ENCODE measurements at regions not wholly inside any gene's neighbourhood (a gene's known extent, or its start where the extent isn't known, plus 50 kb on each side); places are given as distances from the start of the nearest gene placed in this dataset.

DNA sequence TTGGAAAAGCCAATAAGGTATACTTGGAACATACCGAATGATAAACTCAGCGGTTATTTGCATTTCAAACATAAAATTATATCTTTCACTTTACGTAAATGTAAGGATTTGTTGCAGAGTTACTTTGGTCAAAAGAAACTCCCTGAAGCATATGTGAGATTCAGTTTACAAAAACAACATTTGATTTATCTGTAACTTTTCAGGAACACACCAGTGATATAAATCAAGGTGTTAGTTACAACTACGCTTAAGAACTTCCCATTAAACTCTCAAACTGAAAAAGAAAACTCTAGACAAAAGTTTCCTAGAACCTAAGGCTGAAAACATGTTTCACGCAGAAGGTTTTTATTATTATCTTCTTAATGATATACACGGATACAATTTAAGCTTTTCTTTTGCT, 110.6 kb upstream of the MEIS1 start:
- no peak overlapping the region for H3K4me3 ChIP-seq (ENCODE audit: insufficient read depth, low read length)
- H4K20me1 ChIP-seq (ENCODE audit: insufficient read depth, low read length): no peaks in the 10 kb centered on the region
- no peaks in the 10 kb centered on the region for H3K4me1 ChIP-seq (ENCODE audit: insufficient read depth, low read length)
- no peaks in the 10 kb centered on the region for H3K36me3 ChIP-seq (ENCODE audit: insufficient read depth, low read length)
- no peak overlapping the region for H3K4me2 ChIP-seq (ENCODE audit: insufficient read depth, low read length)
- no peaks in the 10 kb centered on the region for H3K9me3 ChIP-seq (ENCODE audit: low read depth, low read length)
- no peak overlapping the region for H3K27ac ChIP-seq (ENCODE audit: low read depth, low read length)
- no peaks in the 10 kb centered on the region for H3K27me3 ChIP-seq (ENCODE audit: insufficient read depth, low read length)
- TF ChIP-seq, protein P1, sequence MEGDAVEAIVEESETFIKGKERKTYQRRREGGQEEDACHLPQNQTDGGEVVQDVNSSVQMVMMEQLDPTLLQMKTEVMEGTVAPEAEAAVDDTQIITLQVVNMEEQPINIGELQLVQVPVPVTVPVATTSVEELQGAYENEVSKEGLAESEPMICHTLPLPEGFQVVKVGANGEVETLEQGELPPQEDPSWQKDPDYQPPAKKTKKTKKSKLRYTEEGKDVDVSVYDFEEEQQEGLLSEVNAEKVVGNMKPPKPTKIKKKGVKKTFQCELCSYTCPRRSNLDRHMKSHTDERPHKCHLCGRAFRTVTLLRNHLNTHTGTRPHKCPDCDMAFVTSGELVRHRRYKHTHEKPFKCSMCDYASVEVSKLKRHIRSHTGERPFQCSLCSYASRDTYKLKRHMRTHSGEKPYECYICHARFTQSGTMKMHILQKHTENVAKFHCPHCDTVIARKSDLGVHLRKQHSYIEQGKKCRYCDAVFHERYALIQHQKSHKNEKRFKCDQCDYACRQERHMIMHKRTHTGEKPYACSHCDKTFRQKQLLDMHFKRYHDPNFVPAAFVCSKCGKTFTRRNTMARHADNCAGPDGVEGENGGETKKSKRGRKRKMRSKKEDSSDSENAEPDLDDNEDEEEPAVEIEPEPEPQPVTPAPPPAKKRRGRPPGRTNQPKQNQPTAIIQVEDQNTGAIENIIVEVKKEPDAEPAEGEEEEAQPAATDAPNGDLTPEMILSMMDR (IDR thresholded peaks at IDR 0.05; ENCODE audit: extremely low read depth, low read depth, low read length): no peak
- H2AFZ ChIP-seq (ENCODE audit: low read length): no peak overlapping the region
- DNase-seq (ENCODE audit: insufficient read length, low spot score, missing footprints): no peak
- H3K79me2 ChIP-seq (ENCODE audit: insufficient read depth, low read length): no peaks in the 10 kb centered on the region

- no peaks in the 10 kb centered on the region for H3K9me3 ChIP-seq (ENCODE audit: low read depth, low read length)
- no peaks in the 10 kb centered on the region for H3K36me3 ChIP-seq (ENCODE audit: insufficient read depth, low read length)
- no peak overlapping the region for H3K4me2 ChIP-seq (ENCODE audit: insufficient read depth, low read length)
- TF ChIP-seq, protein P1 (IDR thresholded peaks at IDR 0.05; ENCODE audit: extremely low read depth, low read depth, low read length): no peak
- no peaks in the 10 kb centered on the region for H3K4me1 ChIP-seq (ENCODE audit: insufficient read depth, low read length)
- no peak for DNase-seq (ENCODE audit: insufficient read length, low spot score, missing footprints)
- no peaks in the 10 kb centered on the region for H3K27me3 ChIP-seq (ENCODE audit: insufficient read depth, low read length)
- no peak overlapping the region for H3K4me3 ChIP-seq (ENCODE audit: insufficient read depth, low read length)
- H3K27ac ChIP-seq (ENCODE audit: low read depth, low read length): no peak overlapping the region
- no peak overlapping the region for H2AFZ ChIP-seq (ENCODE audit: low read length)
- no peaks in the 10 kb centered on the region for H4K20me1 ChIP-seq (ENCODE audit: insufficient read depth, low read length)
- no peaks in the 10 kb centered on the region for H3K79me2 ChIP-seq (ENCODE audit: insufficient read depth, low read length)
Measured at GRCh38 chr2:66323406-66323805, 111.5 kb upstream of the MEIS1 start.

GRCh38 chr2:66322506-66323260, 112.2 kb upstream of the MEIS1 start:
- H3K4me2 ChIP-seq (ENCODE audit: insufficient read depth, low read length): no peak overlapping the region
- no peak overlapping the region for H3K27ac ChIP-seq (ENCODE audit: low read depth, low read length)
- H3K27me3 ChIP-seq (ENCODE audit: insufficient read depth, low read length): no peaks in the 10 kb centered on the region
- TF ChIP-seq, protein P1 (IDR thresholded peaks at IDR 0.05; ENCODE audit: extremely low read depth, low read depth, low read length): no peak
- H3K79me2 ChIP-seq (ENCODE audit: insufficient read depth, low read length): no peaks in the 10 kb centered on the region
- no peak for DNase-seq (ENCODE audit: insufficient read length, low spot score, missing footprints)
- H3K4me1 ChIP-seq (ENCODE audit: insufficient read depth, low read length): no peaks in the 10 kb centered on the region
- no peaks in the 10 kb centered on the region for H4K20me1 ChIP-seq (ENCODE audit: insufficient read depth, low read length)
- H2AFZ ChIP-seq (ENCODE audit: low read length): no peak overlapping the region
- H3K9me3 ChIP-seq (ENCODE audit: low read depth, low read length): no peaks in the 10 kb centered on the region
- no peak overlapping the region for H3K4me3 ChIP-seq (ENCODE audit: insufficient read depth, low read length)
- no peaks in the 10 kb centered on the region for H3K36me3 ChIP-seq (ENCODE audit: insufficient read depth, low read length)

GRCh38 chr2:66318009-66318561, 116.8 kb upstream of the MEIS1 start:
- no peak overlapping the region for H2AFZ ChIP-seq (ENCODE audit: low read length)
- no peak overlapping the region for H3K4me2 ChIP-seq (ENCODE audit: insufficient read depth, low read length)
- no peaks in the 10 kb centered on the region for H3K4me1 ChIP-seq (ENCODE audit: insufficient read depth, low read length)
- H3K9me3 ChIP-seq (ENCODE audit: low read depth, low read length): no peaks in the 10 kb centered on the region
- TF ChIP-seq, protein P1 (IDR thresholded peaks at IDR 0.05; ENCODE audit: extremely low read depth, low read depth, low read length): no peak
- H3K79me2 ChIP-seq (ENCODE audit: insufficient read depth, low read length): no peaks in the 10 kb centered on the region
- no peak overlapping the region for H3K27ac ChIP-seq (ENCODE audit: low read depth, low read length)
- H4K20me1 ChIP-seq (ENCODE audit: insufficient read depth, low read length): no peaks in the 10 kb centered on the region
- no peaks in the 10 kb centered on the region for H3K36me3 ChIP-seq (ENCODE audit: insufficient read depth, low read length)
- no peaks in the 10 kb centered on the region for H3K27me3 ChIP-seq (ENCODE audit: insufficient read depth, low read length)
- DNase-seq (ENCODE audit: insufficient read length, low spot score, missing footprints): no peak
- H3K4me3 ChIP-seq (ENCODE audit: insufficient read depth, low read length): no peak overlapping the region
